K562 (cell line): ENCODE measurements at regions not wholly inside any gene's neighbourhood (a gene's known extent, or its start where the extent isn't known, plus 50 kb on each side); places are given as distances from the start of the nearest gene placed in this dataset.
A peak's percentile ranks its signal among the peaks of the same experiment; 100 is the strongest.

Experiments used
- ATAC-seq: fragments of 200-7000 bp; cut with Tn5 transposase; 3 replicates; pipeline ENCODE4 v1.9.1; 2020; ENCODE audit warnings: moderate library complexity
- BruUV-seq: library from RNA; stranded (reverse); fragments of 400-500 nt; replicated peaks from 2 replicates; lab custom pipeline; 2021; lab: Mats Ljungman, UMichigan
- CTCF ChIA-PET: fragments of 300-600 bp; formaldehyde crosslinking; extraction: SDS; loops from one replicate; lab custom pipeline; 2021; ENCODE audit warnings: low intra/inter-chr PET ratio; lab: Yijun Ruan, JAX
- POLR2A ChIA-PET: fragments of 300-600, 350-650 bp; sonication (Branson Sonifier 250); formaldehyde crosslinking; extraction: SDS; loops from one replicate; lab custom pipeline; 2021; ENCODE audit warnings: antibody characterized with exemption, inconsistent platforms; lab: Yijun Ruan, JAX
- DNase-seq, 4 experiments: peaks; one replicate each; pipeline versions ENCODE4 v3.0.0 to v3.0.0-alpha.2; 2011 to 2018; ENCODE audit warnings: low spot score in 3 of 4, mixed read lengths in 3 of 4; ENCODE audit errors: extremely low read depth in 1 of 4
- FAIRE-seq: peaks from 2 replicates; lab custom pipeline; 2011; peaks lifted over from hg19 to GRCh38; lab: Jason Lieb, UNC
- H2AFZ ChIP-seq: 2 replicates; pipeline ENCODE4 v1.6.0; 2011; ENCODE audit warnings: low read depth, low read length, control low read depth, inconsistent platforms
- H3K27ac ChIP-seq: fragments of 200-600 bp; 3 replicates; pipeline ENCODE4 v1.8.0; 2011; ENCODE audit warnings: low read depth, mild to moderate bottlenecking, control low read depth, inconsistent platforms, low read length, moderate library complexity, mixed read lengths; ENCODE audit errors: extremely low read depth
- H3K27me3 ChIP-seq, 2 experiments: fragments of 300-600 bp in 1 of 2; 2 replicates in 1 of 2; 3 replicates in 1 of 2; pipeline versions ENCODE4 v1.6.0 to v1.8.0; 2011; ENCODE audit warnings: inconsistent platforms in 2 of 2, low read length in 2 of 2, mild to moderate bottlenecking in 1 of 2, mixed read lengths in 1 of 2, moderate library complexity in 1 of 2; ENCODE audit not compliant: control insufficient read depth in 2 of 2, insufficient read depth in 2 of 2
- H3K36me3 ChIP-seq: fragments of 300-600 bp; 3 replicates; pipeline ENCODE4 v1.8.0; 2011; ENCODE audit warnings: mild to moderate bottlenecking, low read length, inconsistent platforms; ENCODE audit not compliant: control insufficient read depth, insufficient read depth
- H3K4me1 ChIP-seq, 2 experiments: fragments of 200-600 bp in 1 of 2; replicated peaks in 1 of 2; 2 replicates in 1 of 2; 3 replicates in 1 of 2; pipeline versions ENCODE4 v1.5.1 to v1.8.0; 2011; ENCODE audit warnings: inconsistent platforms in 2 of 2, low read length in 2 of 2, mild to moderate bottlenecking in 1 of 2, mixed read lengths in 1 of 2, moderate library complexity in 1 of 2; ENCODE audit not compliant: control insufficient read depth in 2 of 2, insufficient read depth in 2 of 2
- H3K4me2 ChIP-seq: 2 replicates; pipeline ENCODE4 v1.6.1; 2011; ENCODE audit warnings: low read length, control low read depth, inconsistent platforms, mixed read lengths; ENCODE audit not compliant: insufficient read depth
- H3K4me3 ChIP-seq: fragments of 200-600 bp; sonication (generic), shearing (Covaris generic); 2 replicates; pipeline ENCODE4 v1.5.1; 2016; ENCODE audit warnings: control low read depth, inconsistent platforms
- H3K79me2 ChIP-seq: fragments of 200-600 bp; 3 replicates; pipeline ENCODE4 v1.8.0; 2011; ENCODE audit warnings: low read length, inconsistent platforms; ENCODE audit not compliant: control insufficient read depth, insufficient read depth
- H3K9ac ChIP-seq, 2 experiments: 2 replicates each; pipeline versions ENCODE4 v1.6.0 to v1.6.1; 2011; ENCODE audit warnings: low read depth in 2 of 2, low read length in 2 of 2, control low read depth in 1 of 2, inconsistent platforms in 1 of 2, mild to moderate bottlenecking in 1 of 2, mixed read lengths in 1 of 2; ENCODE audit not compliant: insufficient read depth in 1 of 2
- H3K9me1 ChIP-seq: one replicate; pipeline ENCODE4 v1.6.0; 2011; ENCODE audit warnings: inconsistent platforms, mild to moderate bottlenecking, low read length, moderate library complexity; ENCODE audit not compliant: control insufficient read depth, insufficient read depth
- H3K9me3 ChIP-seq: replicated peaks from 2 replicates; pipeline ENCODE4 v1.5.1; 2011; ENCODE audit warnings: low read depth, low read length, inconsistent platforms; ENCODE audit not compliant: control insufficient read depth, insufficient read depth
- H4K20me1 ChIP-seq: replicated peaks from 2 replicates; pipeline ENCODE4 v1.6.1; 2011; ENCODE audit warnings: low read length, inconsistent platforms, mixed read lengths; ENCODE audit not compliant: control insufficient read depth, insufficient read depth
- ARID3A ChIP-seq: IDR thresholded peaks from 2 replicates; pipeline ENCODE4 v1.6.1; 2012; ENCODE audit warnings: low read depth, low read length, improper control_type of control experiment, borderline replicate concordance
- ATF7 ChIP-seq: fragments of 450-650 bp; IDR thresholded peaks from 2 replicates; pipeline ENCODE4 v1.7.1; 2014; ENCODE audit warnings: mild to moderate bottlenecking, moderate library complexity
- CSDE1 ChIP-seq, 2 experiments: fragments of 450-650 bp; IDR thresholded peaks; 2 replicates each; pipeline ENCODE4 v1.6.1; 2016; ENCODE audit warnings: mild to moderate bottlenecking in 1 of 2
- DMBX1 ChIP-seq: fragments of 250-450 bp; sonication (Bioruptor Pico); IDR thresholded peaks from 2 replicates; pipeline ENCODE4 v1.8.0; 2022; ENCODE audit warnings: inconsistent platforms, mild to moderate bottlenecking, moderate library complexity, borderline replicate concordance
- EHMT2 ChIP-seq: fragments of 450-650 bp; IDR thresholded peaks from 2 replicates; pipeline ENCODE4 v1.6.1; 2018; ENCODE audit warnings: antibody characterized with exemption
- HOXB6 ChIP-seq: fragments of 250-450 bp; sonication (Bioruptor Pico); IDR thresholded peaks from 2 replicates; pipeline ENCODE4 v1.5.1; 2022; ENCODE audit warnings: mild to moderate bottlenecking, borderline replicate concordance
- MTA1 ChIP-seq: fragments of 450-650 bp; IDR thresholded peaks from 2 replicates; pipeline ENCODE4 v1.6.1; 2017; ENCODE audit warnings: borderline replicate concordance
- NCOA4 ChIP-seq: fragments of 450-650 bp; IDR thresholded peaks from 2 replicates; pipeline ENCODE4 v1.6.1; 2018; ENCODE audit warnings: mild to moderate bottlenecking; ENCODE audit not compliant: partially characterized antibody
- RAD21 ChIP-seq, 2 experiments: fragments of 250-450 bp in 1 of 2; fragments of 450-650 bp in 1 of 2; sonication (Bioruptor Pico) in 1 of 2; formaldehyde crosslinking in 1 of 2; IDR thresholded peaks in 1 of 2; conservative IDR thresholded peaks in 1 of 2; 2 replicates each; pipeline versions ENCODE4 v1.4.0 to v1.8.0; 2020 to 2022; ENCODE audit warnings: mild to moderate bottlenecking in 2 of 2, moderate library complexity in 1 of 2
- SMARCA5 ChIP-seq: fragments of 450-650 bp; IDR thresholded peaks from 2 replicates; pipeline ENCODE4 v1.6.1; 2016
- TCF15 ChIP-seq: fragments of 250-450 bp; sonication (Bioruptor Pico); IDR thresholded peaks from 2 replicates; pipeline ENCODE4 v1.8.0; 2022; ENCODE audit warnings: moderate library complexity, mild to moderate bottlenecking, inconsistent platforms
- TCF3 ChIP-seq: sonication (generic); formaldehyde crosslinking; IDR thresholded peaks from 2 replicates; pipeline ENCODE4 v1.4.0; 2020; ENCODE audit warnings: mild to moderate bottlenecking, missing genetic modification reagents
- ZBTB34 ChIP-seq: fragments of 250-450 bp; sonication (Bioruptor Pico); IDR thresholded peaks from 2 replicates; pipeline ENCODE4 v1.8.0; 2021; ENCODE audit warnings: mild to moderate bottlenecking, moderate library complexity
- ZNF347 ChIP-seq: fragments of 450-650 bp; formaldehyde crosslinking; IDR thresholded peaks from 2 replicates; pipeline ENCODE4 v1.4.0; 2020; ENCODE audit warnings: low read depth, mild to moderate bottlenecking, moderate library complexity
- ZNF449 ChIP-seq: fragments of 250-450 bp; sonication (Bioruptor Pico); IDR thresholded peaks from 2 replicates; pipeline ENCODE4 v1.8.0; 2022; ENCODE audit warnings: moderate library complexity, mild to moderate bottlenecking, inconsistent platforms
- ZNF717 ChIP-seq: fragments of 250-450 bp; sonication (Bioruptor Pico); IDR thresholded peaks from 2 replicates; pipeline ENCODE4 v1.5.0; 2021
- WGBS: fragments of 100-300 bp; shearing (Covaris generic); methylation state at CpG from one replicate; pipeline ENCODE4 v1.1.6; 2016; ENCODE audit warnings: low coverage, mixed read lengths; ENCODE audit not compliant: insufficient coverage; ENCODE audit errors: missing lambda C conversion rate; 5-methylcytosine and 5-hydroxymethylcytosine counted together
- in situ Hi-C: fragments of 300-500 bp; cut with MboI; formaldehyde crosslinking; loops from 4 replicates; pipeline ENCODE4 v1.15.0; 2018; ENCODE audit warnings: inconsistent platforms, mixed read lengths
- intact Hi-C: fragments of 100-400 bp; cut with micrococcal nuclease; formaldehyde crosslinking; loops from 2 replicates; pipeline ENCODE4 v1.14.2; 2022

GRCh38 chr21:24939291-24939690 is 668.0 kb downstream of the MRPL39 start (continued):
- TF ChIP-seq ZBTB34, result no peak

- no peak overlapping the region for H2AFZ ChIP-seq
- H3K79me2 ChIP-seq, result no peaks in the 10 kb centered on the region
- POLR2A ChIA-PET, result no interaction called here
- H3K27ac ChIP-seq, result no peak overlapping the region
- DNase-seq (peak in 1 of 4 experiments; percentile 5), ATAC-seq (no peak), FAIRE-seq (no peak)
- H3K4me2 ChIP-seq, result no peak overlapping the region
- BruUV-seq, result no TSS peak
- CTCF ChIA-PET, result no interaction called here
- no peak overlapping the region for H3K9ac ChIP-seq
- H4K20me1 ChIP-seq, result no peaks in the 10 kb centered on the region
- 0% methylated on average over 5 of the region's 5 CpGs for WGBS
- H3K4me3 ChIP-seq, result no peak overlapping the region
- intact Hi-C loops, result no loop called here
- no peaks in the 10 kb centered on the region for H3K9me1 ChIP-seq
- no peaks in the 10 kb centered on the region for H3K4me1 ChIP-seq
- H3K36me3 ChIP-seq, result no peaks in the 10 kb centered on the region
- in situ Hi-C loops, result no loop called here
- no peaks in the 10 kb centered on the region for H3K27me3 ChIP-seq
- H3K9me3 ChIP-seq, result no peaks in the 10 kb centered on the region; the same call in 1 of the 2 replicates
- TF ChIP-seq EHMT2 (no peak), ZNF449 (CRISPR knock-in tag) (no peak), CSDE1 (IDR thresholded peaks at IDR 0.05) (no peak), NCOA4 (no peak), TCF15 (CRISPR knock-in tag) (no peak), MTA1 (no peak), HOXB6 (CRISPR knock-in tag) (no peak), RAD21 (CRISPR knock-in tag; conservative IDR thresholded peaks at IDR 0.05 in 1 of 2, IDR thresholded peaks at IDR 0.05 in 1 of 2) (no peak), ARID3A (no peak), ATF7 (no peak), TCF3 (CRISPR knock-in tag) (no peak), DMBX1 (CRISPR knock-in tag) (no peak), SMARCA5 (no peak), ZNF717 (CRISPR knock-in tag) (no peak), ZNF347 (CRISPR knock-in tag) (no peak)
Observed at GRCh38 chr21:24938573-24938972, 668.7 kb downstream of the MRPL39 start.
